Neuronal stem cell (in vitro differentiated cells): ENCODE measurements at regions not wholly inside any gene's neighbourhood (a gene's known extent, or its start where the extent isn't known, plus 50 kb on each side); places are given as distances from the start of the nearest gene placed in this dataset.
"Not testable (repeated sequence)": the region's sequence is repeated elsewhere in the genome, so short reads cannot be mapped to it uniquely, and the experiment has no call there.

Experiments
- DNase-seq: peaks from one replicate; pipeline ENCODE4 v3.0.0-alpha.2; 2013; ENCODE audit warnings: low spot score
- H2AFZ ChIP-seq: one replicate; pipeline ENCODE4 v1.6.1; 2013; ENCODE audit warnings: mild to moderate bottlenecking, low read length, inconsistent platforms
- H2AK5ac ChIP-seq: 2 replicates; pipeline ENCODE4 v1.6.1; 2013; ENCODE audit warnings: low read depth, mild to moderate bottlenecking, inconsistent platforms, low read length, moderate library complexity, mixed read lengths
- H2BK120ac ChIP-seq: 2 replicates; pipeline ENCODE4 v1.6.1; 2013; ENCODE audit warnings: low read depth, mild to moderate bottlenecking, inconsistent platforms, low read length, moderate library complexity, mixed read lengths
- H2BK12ac ChIP-seq: one replicate; pipeline ENCODE4 v1.6.1; 2013; ENCODE audit warnings: low read length, inconsistent platforms
- H2BK15ac ChIP-seq: 2 replicates; pipeline ENCODE4 v1.6.1; 2013; ENCODE audit warnings: mild to moderate bottlenecking, low read length, inconsistent platforms, mixed read lengths
- H2BK5ac ChIP-seq: one replicate; pipeline ENCODE4 v1.6.1; 2013; ENCODE audit warnings: inconsistent platforms, mild to moderate bottlenecking, low read length, moderate library complexity
- H3K14ac ChIP-seq: one replicate; pipeline ENCODE4 v1.6.1; 2013; ENCODE audit warnings: low read length, inconsistent platforms
- H3K18ac ChIP-seq: 2 replicates; pipeline ENCODE4 v1.6.1; 2013; ENCODE audit warnings: low read length, inconsistent platforms
- H3K23ac ChIP-seq: 2 replicates; pipeline ENCODE4 v1.6.1; 2013; ENCODE audit warnings: low read depth, mild to moderate bottlenecking, mixed read lengths, low read length, inconsistent platforms; ENCODE audit not compliant: poor library complexity
- H3K27ac ChIP-seq: replicated peaks from 3 replicates; pipeline ENCODE4 v1.5.1; 2013; ENCODE audit warnings: low read length, inconsistent platforms
- H3K27me3 ChIP-seq, 3 experiments: 2 replicates each; pipeline ENCODE4 v1.6.1; 2013; ENCODE audit warnings: low read length in 3 of 3, mild to moderate bottlenecking in 2 of 3, inconsistent platforms in 1 of 3, low read depth in 1 of 3, mixed read lengths in 1 of 3, moderate library complexity in 1 of 3; ENCODE audit not compliant: control insufficient read depth in 3 of 3, insufficient read depth in 3 of 3
- H3K36me3 ChIP-seq, 2 donors: replicated peaks in 1 of 2; 2 replicates each; pipeline ENCODE4 v1.6.1; 2013; ENCODE audit warnings: low read length in 2 of 2; ENCODE audit not compliant: control insufficient read depth in 2 of 2, insufficient read depth in 2 of 2
- H3K4ac ChIP-seq: 2 replicates; pipeline ENCODE4 v1.6.1; 2013; ENCODE audit warnings: inconsistent platforms, mild to moderate bottlenecking, low read length, moderate library complexity
- H3K4me1 ChIP-seq, 2 donors: 1 replicate in 1 of 2; 2 replicates in 1 of 2; pipeline ENCODE4 v1.6.1; 2013; ENCODE audit warnings: low read length in 2 of 2, low read depth in 1 of 2; ENCODE audit not compliant: control insufficient read depth in 2 of 2, insufficient read depth in 1 of 2
- H3K4me2 ChIP-seq: one replicate; pipeline ENCODE4 v1.6.1; 2013; ENCODE audit warnings: mild to moderate bottlenecking, low read length, inconsistent platforms; ENCODE audit not compliant: insufficient read depth, poor library complexity, severe bottlenecking
- H3K4me3 ChIP-seq, 2 donors: 2 replicates each; pipeline ENCODE4 v1.5.1; 2013; ENCODE audit warnings: low read length in 2 of 2, mild to moderate bottlenecking in 2 of 2, inconsistent platforms in 1 of 2, moderate library complexity in 1 of 2
- H3K79me1 ChIP-seq: one replicate; pipeline ENCODE4 v1.6.1; 2013; ENCODE audit warnings: low read depth, mild to moderate bottlenecking, inconsistent platforms, low read length, moderate library complexity
- H3K9ac ChIP-seq: one replicate; pipeline ENCODE4 v1.6.1; 2013; ENCODE audit warnings: mild to moderate bottlenecking, low read depth, low read length, inconsistent platforms; ENCODE audit not compliant: poor library complexity
- H3K9me3 ChIP-seq, 2 donors: replicated peaks in 1 of 2; 2 replicates each; pipeline versions ENCODE3 to v1.6.1; 2013; ENCODE audit warnings: low read length in 2 of 2, mild to moderate bottlenecking in 2 of 2, inconsistent platforms in 1 of 2, low read depth in 1 of 2, mixed read lengths in 1 of 2, moderate library complexity in 1 of 2; ENCODE audit not compliant: control insufficient read depth in 2 of 2, insufficient read depth in 1 of 2
- H4K8ac ChIP-seq: one replicate; pipeline ENCODE4 v1.6.1; 2013; ENCODE audit warnings: low read depth, mild to moderate bottlenecking, inconsistent platforms, low read length, moderate library complexity
- H4K91ac ChIP-seq: one replicate; pipeline ENCODE4 v1.6.1; 2013; ENCODE audit warnings: low read length, low read depth, mild to moderate bottlenecking, inconsistent platforms; ENCODE audit not compliant: poor library complexity
- WGBS, 2 donors: extraction: QIAGEN DNeasy Blood & Tissue Kit; methylation state at CpG; one replicate each; pipeline ENCODE4 v1.1.7; 2013; ENCODE audit warnings: missing lambda C conversion rate in 2 of 2, mixed read lengths in 1 of 2; ENCODE audit not compliant: insufficient read length in 2 of 2, insufficient replicate concordance in 1 of 2; ENCODE audit errors: extremely low coverage in 2 of 2; 5-methylcytosine and 5-hydroxymethylcytosine counted together

- no CpG with 5 or more reads among the region's 5 CpGs for WGBS, 2 donors
- Histone ChIP-seq H3K27me3 (no peaks in the 10 kb centered on the region), H3K23ac (no peak overlapping the region)
Observed at GRCh38 chr9:106220415-106220814, 526.1 kb downstream of the TMEM38B start.

DNA sequence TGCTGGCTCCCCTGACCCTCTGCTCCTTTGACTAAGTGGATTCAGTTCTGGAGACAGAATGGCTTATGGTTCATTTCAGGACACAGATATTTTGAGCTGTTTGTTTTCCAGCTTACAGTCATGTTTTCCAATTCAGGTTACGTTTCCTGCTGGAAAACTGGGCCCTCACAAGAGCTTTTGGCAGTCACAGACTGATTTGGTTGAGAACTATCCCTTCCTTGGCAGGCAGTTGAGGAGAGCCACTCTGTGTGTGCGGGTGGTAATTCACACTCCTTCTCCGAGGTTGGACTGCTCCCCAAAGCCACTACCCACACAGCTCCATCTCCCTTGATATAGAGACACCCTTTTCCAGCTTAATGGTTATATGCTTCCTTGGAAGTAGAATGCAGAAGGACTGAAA is 534.5 kb downstream of the TMEM38B start:
- no peak overlapping the region for H3K23ac ChIP-seq
- H3K4me1 ChIP-seq: peaks cover 9 to 23% of the 10 kb centered on the region in 2 donors
- no peak overlapping the region for H3K4me2 ChIP-seq
- no peak overlapping the region for H4K91ac ChIP-seq
- WGBS, 2 donors: no CpG with 5 or more reads among the region's 3 CpGs
- H2AK5ac ChIP-seq: no peak overlapping the region
- H3K36me3 ChIP-seq: no peaks in the 10 kb centered on the region
- no peak overlapping the region for H3K18ac ChIP-seq
- H2BK15ac ChIP-seq: no peak overlapping the region
- H3K79me1 ChIP-seq: no peaks in the 10 kb centered on the region
- no peak for DNase-seq
- no peak overlapping the region for H3K14ac ChIP-seq
- H3K4me3 ChIP-seq: no peak overlapping the region
- H4K8ac ChIP-seq: no peak overlapping the region
- H2BK5ac ChIP-seq: no peak overlapping the region
- no peak overlapping the region for H2BK120ac ChIP-seq
- no peak overlapping the region for H2AFZ ChIP-seq
- H3K4ac ChIP-seq: no peak overlapping the region
- H3K27ac ChIP-seq: no peak overlapping the region
- no peak overlapping the region for H3K9ac ChIP-seq
- no peak overlapping the region for H2BK12ac ChIP-seq
- H3K9me3 ChIP-seq: peaks cover 0 to 7% of the 10 kb centered on the region in 2 donors
- no peaks in the 10 kb centered on the region for H3K27me3 ChIP-seq

More at GRCh38 chr9:106220415-106220814, 526.1 kb downstream of the TMEM38B start:
- Histone ChIP-seq H3K27ac (no peak overlapping the region), H2BK12ac (no peak overlapping the region), H3K9ac (no peak overlapping the region), H3K4ac (no peak overlapping the region), H4K91ac (no peak overlapping the region), H3K4me2 (no peak overlapping the region), H3K9me3 (peaks cover 0 to 6% of the 10 kb centered on the region in 2 donors), H2AFZ (no peak overlapping the region), H2BK5ac (no peak overlapping the region), H4K8ac (no peak overlapping the region), H2BK15ac (no peak overlapping the region), H2AK5ac (no peak overlapping the region), H3K4me3 (no peak overlapping the region), H3K18ac (no peak overlapping the region), H3K14ac (no peak overlapping the region), H3K79me1 (no peaks in the 10 kb centered on the region), H3K36me3 (no peaks in the 10 kb centered on the region), H2BK120ac (no peak overlapping the region), H3K4me1 (peaks cover 5 to 12% of the 10 kb centered on the region in 2 donors)
- no peak for DNase-seq

- no peak overlapping the region for H2BK12ac ChIP-seq
- H3K23ac ChIP-seq: no peak overlapping the region
- H3K4me2 ChIP-seq: no peak overlapping the region
- no peak overlapping the region for H3K18ac ChIP-seq
- peaks cover 0 to 19% of the 10 kb centered on the region in 2 donors for H3K9me3 ChIP-seq
- no peaks in the 10 kb centered on the region for H3K79me1 ChIP-seq
- no peak overlapping the region for H2AFZ ChIP-seq
- H3K4me1 ChIP-seq: no peaks in the 10 kb centered on the region
- no peak overlapping the region for H3K4ac ChIP-seq
- H4K8ac ChIP-seq: no peak overlapping the region
- no peak overlapping the region for H2BK15ac ChIP-seq
- H3K4me3 ChIP-seq: no peak overlapping the region
- no peak overlapping the region for H2BK120ac ChIP-seq
- no peak for DNase-seq
- no peak overlapping the region for H3K9ac ChIP-seq
- H3K27me3 ChIP-seq: no peaks in the 10 kb centered on the region
- no peak overlapping the region for H2AK5ac ChIP-seq
- H2BK5ac ChIP-seq: no peak overlapping the region
- no peaks in the 10 kb centered on the region for H3K36me3 ChIP-seq
- no peak overlapping the region for H3K27ac ChIP-seq
- H4K91ac ChIP-seq: no peak overlapping the region
- H3K14ac ChIP-seq: no peak overlapping the region
Observed at GRCh38 chr9:106233116-106233515, 538.8 kb downstream of the TMEM38B start.

- not testable (repeated sequence) for H2BK120ac ChIP-seq, H3K4me1 ChIP-seq, H2BK5ac ChIP-seq, H2AK5ac ChIP-seq, DNase-seq, H2AFZ ChIP-seq, H3K9ac ChIP-seq, H3K27ac ChIP-seq, H3K14ac ChIP-seq, H3K36me3 ChIP-seq, H3K18ac ChIP-seq, H3K27me3 ChIP-seq, H3K23ac ChIP-seq, H3K4me2 ChIP-seq, H2BK12ac ChIP-seq, H2BK15ac ChIP-seq, H4K8ac ChIP-seq, H3K79me1 ChIP-seq, H3K4ac ChIP-seq, H3K4me3 ChIP-seq, H4K91ac ChIP-seq
- no CpG with 5 or more reads among the region's 10 CpGs for WGBS, 2 donors
- H3K9me3 ChIP-seq: peaks cover 0 to 14% of the 10 kb centered on the region in 2 donors
Observed at GRCh38 chr9:106260908-106261307, 566.6 kb downstream of the TMEM38B start.
